ENCODE measurements at regions not wholly inside any gene's neighbourhood (a gene's known extent, or its start where the extent isn't known, plus 50 kb on each side); places are given as distances from the start of the nearest gene placed in this dataset.

DNA sequence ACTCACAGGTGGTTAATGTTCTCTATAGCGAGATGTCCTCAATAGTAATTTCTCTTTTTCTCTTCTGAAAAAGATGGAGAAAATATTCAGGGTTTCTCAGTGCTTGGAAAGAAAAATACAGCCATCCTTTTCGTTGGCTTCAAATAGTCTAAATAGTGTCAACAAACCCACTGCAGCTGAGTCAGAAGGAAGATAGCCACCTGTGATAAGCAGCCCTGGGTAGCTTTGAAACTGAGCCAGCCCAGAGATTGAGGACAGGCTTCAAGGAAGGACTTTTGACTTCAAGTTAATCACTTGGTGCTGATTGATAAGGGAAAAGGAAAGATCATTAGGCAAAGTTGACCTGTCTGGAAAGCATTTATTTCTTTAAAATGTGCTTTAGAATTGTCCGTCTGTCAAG lies 78.7 kb upstream of the TYRP1 start:
- DNase-seq = no peak
- no peaks in the 10 kb centered on the region for H3K36me3 ChIP-seq (ENCODE audit: control insufficient read depth, insufficient read depth, low read length)
- intact Hi-C loops (cut with micrococcal nuclease) = no loop called here
- no peaks in the 10 kb centered on the region for H3K4me1 Mint-ChIP-seq
- H3K27ac ChIP-seq (ENCODE audit: low read length) = no peak overlapping the region
- H3K27me3 ChIP-seq (ENCODE audit: control insufficient read depth, insufficient read depth, low read length) = no peaks in the 10 kb centered on the region
- no peaks in the 10 kb centered on the region for H3K27me3 Mint-ChIP-seq (ENCODE audit: low read depth in 2 of 2)
- peaks cover 7% of the 10 kb centered on the region for H3K36me3 Mint-ChIP-seq
- 90% methylated on average over 3 of the region's 3 CpGs for WGBS (ENCODE audit: insufficient coverage)
- no peak for ATAC-seq
- no peak overlapping the region for H3K4me3 ChIP-seq (ENCODE audit: low read length)
- no peak for TF ChIP-seq CTCF (IDR thresholded peaks at IDR 0.05)
- H3K9me3 ChIP-seq (ENCODE audit: control insufficient read depth, insufficient read depth, low read length) = no peaks in the 10 kb centered on the region
- H3K27ac Mint-ChIP-seq = no peak overlapping the region
- H3K4me1 ChIP-seq (ENCODE audit: control insufficient read depth, insufficient read depth, low read length) = no peaks in the 10 kb centered on the region
- peaks cover 10 to 13% of the 10 kb centered on the region in 2 donors for H3K9me3 Mint-ChIP-seq
- H3K4me3 Mint-ChIP-seq = no peak overlapping the region

GRCh38 chr9:12618956-12619355 lies 74.2 kb upstream of the TYRP1 start:
- Histone ChIP-seq H3K4me1 (ENCODE audit: control insufficient read depth, insufficient read depth, low read length) (no peaks in the 10 kb centered on the region), H3K36me3 (ENCODE audit: control insufficient read depth, insufficient read depth, low read length) (no peaks in the 10 kb centered on the region), H3K9me3 (ENCODE audit: control insufficient read depth, insufficient read depth, low read length) (no peaks in the 10 kb centered on the region), H3K27ac (ENCODE audit: low read length) (no peak overlapping the region), H3K27me3 (ENCODE audit: control insufficient read depth, insufficient read depth, low read length) (no peaks in the 10 kb centered on the region), H3K4me3 (ENCODE audit: low read length) (no peak overlapping the region)
- TF ChIP-seq CTCF (IDR thresholded peaks at IDR 0.05) = no peak
- ATAC-seq = no peak
- no peaks in the 10 kb centered on the region for H3K4me1 Mint-ChIP-seq
- 85% methylated on average over 2 of the region's 2 CpGs for WGBS (ENCODE audit: insufficient coverage)
- H3K36me3 Mint-ChIP-seq = peaks cover 7% of the 10 kb centered on the region
- no peak overlapping the region for H3K27ac Mint-ChIP-seq
- intact Hi-C loops (cut with micrococcal nuclease) = no loop called here
- H3K4me3 Mint-ChIP-seq = no peak overlapping the region
- no peak for DNase-seq
- no peaks in the 10 kb centered on the region for H3K27me3 Mint-ChIP-seq (ENCODE audit: low read depth in 2 of 2)
- peaks cover 6 to 9% of the 10 kb centered on the region in 2 donors for H3K9me3 Mint-ChIP-seq

- no peaks in the 10 kb centered on the region for H3K27me3 ChIP-seq (ENCODE audit: control insufficient read depth, insufficient read depth, low read length)
- H3K36me3 ChIP-seq (ENCODE audit: control insufficient read depth, insufficient read depth, low read length) = no peaks in the 10 kb centered on the region
- no peak overlapping the region for H3K4me3 ChIP-seq (ENCODE audit: low read length)
- H3K27me3 Mint-ChIP-seq (ENCODE audit: low read depth in 2 of 2) = no peaks in the 10 kb centered on the region
- WGBS (ENCODE audit: insufficient coverage) = 68% methylated on average over 1 of the region's 1 CpG
- DNase-seq (no peak), ATAC-seq (no peak)
- H3K9me3 Mint-ChIP-seq = peaks cover 13 to 15% of the 10 kb centered on the region in 2 donors
- no peak overlapping the region for H3K27ac Mint-ChIP-seq
- H3K4me1 ChIP-seq (ENCODE audit: control insufficient read depth, insufficient read depth, low read length) = no peaks in the 10 kb centered on the region
- H3K4me1 Mint-ChIP-seq = no peaks in the 10 kb centered on the region
- peaks cover 3% of the 10 kb centered on the region for H3K9me3 ChIP-seq (ENCODE audit: control insufficient read depth, insufficient read depth, low read length)
- intact Hi-C loops (cut with micrococcal nuclease) = no loop called here
- no peak for TF ChIP-seq CTCF (IDR thresholded peaks at IDR 0.05)
- H3K4me3 Mint-ChIP-seq = no peak overlapping the region
- no peak overlapping the region for H3K27ac ChIP-seq (ENCODE audit: low read length)
- no peaks in the 10 kb centered on the region for H3K36me3 Mint-ChIP-seq
Measured at GRCh38 chr9:12625844-12626243, 67.3 kb upstream of the TYRP1 start.

- H3K27me3 ChIP-seq (ENCODE audit: control insufficient read depth, insufficient read depth, low read length) = no peaks in the 10 kb centered on the region
- ATAC-seq = no peak
- Mint-ChIP-seq H3K27me3 (ENCODE audit: low read depth in 2 of 2) (no peaks in the 10 kb centered on the region), H3K36me3 (no peaks in the 10 kb centered on the region), H3K27ac (no peak overlapping the region), H3K9me3 (peaks cover 16 to 19% of the 10 kb centered on the region in 2 donors), H3K4me1 (no peaks in the 10 kb centered on the region), H3K4me3 (no peak overlapping the region)
- peaks cover 3% of the 10 kb centered on the region for H3K9me3 ChIP-seq (ENCODE audit: control insufficient read depth, insufficient read depth, low read length)
- intact Hi-C loops (cut with micrococcal nuclease) = no loop called here
- H3K4me1 ChIP-seq (ENCODE audit: control insufficient read depth, insufficient read depth, low read length) = no peaks in the 10 kb centered on the region
- 44% methylated on average over 1 of the region's 1 CpG for WGBS (ENCODE audit: insufficient coverage)
- no peak overlapping the region for H3K27ac ChIP-seq (ENCODE audit: low read length)
- TF ChIP-seq CTCF (IDR thresholded peaks at IDR 0.05) = no peak
- no peaks in the 10 kb centered on the region for H3K36me3 ChIP-seq (ENCODE audit: control insufficient read depth, insufficient read depth, low read length)
- H3K4me3 ChIP-seq (ENCODE audit: low read length) = no peak overlapping the region
- no peak for DNase-seq
Measured at GRCh38 chr9:12627096-12627495, 66.1 kb upstream of the TYRP1 start.
